ENCODE measurements at regions not wholly inside any gene's neighbourhood (a gene's known extent, or its start where the extent isn't known, plus 50 kb on each side); places are given as distances from the start of the nearest gene placed in this dataset.

DNA sequence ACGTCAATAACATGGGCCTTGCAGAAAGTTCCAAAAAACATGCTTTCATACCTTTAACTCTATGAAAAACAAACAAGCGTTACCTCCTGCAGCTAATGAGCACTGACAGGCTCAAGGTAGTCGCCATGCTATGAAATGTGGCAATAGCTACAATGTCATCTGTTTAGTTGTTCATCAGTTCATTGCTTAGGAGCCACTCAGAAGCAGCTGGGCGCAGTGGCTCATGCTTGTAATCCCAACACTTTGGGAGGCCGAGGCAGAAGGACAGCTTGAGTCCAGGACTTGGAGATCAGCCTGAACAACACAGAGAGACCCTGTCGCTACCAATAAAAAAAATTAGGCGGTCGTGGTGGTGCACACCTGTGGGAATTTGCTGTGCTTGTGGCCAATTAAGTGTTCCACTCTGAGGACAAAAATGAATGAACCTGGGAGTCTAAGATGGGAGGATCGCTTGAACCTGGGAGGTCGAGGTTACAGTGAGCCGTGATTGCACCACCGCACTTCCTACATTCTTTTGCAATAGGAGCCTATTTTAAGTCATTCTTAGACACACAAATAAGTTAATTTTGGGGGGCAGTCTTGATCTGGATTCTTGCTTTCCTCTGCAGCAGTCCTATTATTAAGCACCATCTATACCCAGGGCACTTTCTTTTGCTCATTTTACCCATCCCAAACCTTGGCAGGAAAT, 276.2 kb upstream of the KLF14 start:
- DNase-seq (ENCODE audit: low spot score in 2 of 2), result no peak
- TF ChIP-seq POLR2AphosphoS5 (IDR thresholded peaks at IDR 0.05) (no peak), POLR2A (IDR thresholded peaks at IDR 0.05) (no peak), CTCF (IDR thresholded peaks at IDR 0.05) (no peak)
- Histone ChIP-seq H3K36me3 (no peaks in the 10 kb centered on the region), H3K27ac (peak overlapping the region; percentile 34 to 82), H3K4me1 (peaks cover 11 to 39% of the 10 kb centered on the region in 2 donors), H3K4me3 (no peak overlapping the region), H3K27me3 (no peaks in the 10 kb centered on the region), H3K9me3 (no peaks in the 10 kb centered on the region)
- intact Hi-C loops (cut with DNase I; ENCODE audit: low total_unique reads), result no loop called here

GRCh38 chr7:131010717-131011431, 276.9 kb upstream of the KLF14 start:
- intact Hi-C loops (cut with DNase I; ENCODE audit: low total_unique reads), result no loop called here
- Histone ChIP-seq H3K27me3 (no peaks in the 10 kb centered on the region), H3K4me3 (no peak overlapping the region), H3K36me3 (no peaks in the 10 kb centered on the region), H3K4me1 (peaks cover 11 to 41% of the 10 kb centered on the region in 2 donors), H3K27ac (peak overlapping the region; percentile 78 to 82), H3K9me3 (no peaks in the 10 kb centered on the region)
- no peak for DNase-seq (ENCODE audit: low spot score in 2 of 2)
- TF ChIP-seq POLR2AphosphoS5 (IDR thresholded peaks at IDR 0.05) (no peak), POLR2A (IDR thresholded peaks at IDR 0.05) (no peak), CTCF (IDR thresholded peaks at IDR 0.05) (no peak)

- Histone ChIP-seq H3K4me3 (no peak overlapping the region), H3K9me3 (no peaks in the 10 kb centered on the region), H3K27me3 (no peaks in the 10 kb centered on the region), H3K27ac (peak overlapping the region; percentile 78 to 82), H3K36me3 (no peaks in the 10 kb centered on the region), H3K4me1 (peaks cover 16 to 46% of the 10 kb centered on the region in 2 donors)
- TF ChIP-seq POLR2A (IDR thresholded peaks at IDR 0.05), result no peak
- peak in 1 of 3 donors; percentile 21 for TF ChIP-seq POLR2AphosphoS5 (IDR thresholded peaks at IDR 0.05)
- TF ChIP-seq CTCF (IDR thresholded peaks at IDR 0.05), result no peak
- intact Hi-C loops (cut with DNase I; ENCODE audit: low total_unique reads), result no loop called here
- no peak for DNase-seq (ENCODE audit: low spot score in 2 of 2)
These were observed 277.4 kb upstream of the KLF14 start for GRCh38 chr7:131011432-131011742.

DNA sequence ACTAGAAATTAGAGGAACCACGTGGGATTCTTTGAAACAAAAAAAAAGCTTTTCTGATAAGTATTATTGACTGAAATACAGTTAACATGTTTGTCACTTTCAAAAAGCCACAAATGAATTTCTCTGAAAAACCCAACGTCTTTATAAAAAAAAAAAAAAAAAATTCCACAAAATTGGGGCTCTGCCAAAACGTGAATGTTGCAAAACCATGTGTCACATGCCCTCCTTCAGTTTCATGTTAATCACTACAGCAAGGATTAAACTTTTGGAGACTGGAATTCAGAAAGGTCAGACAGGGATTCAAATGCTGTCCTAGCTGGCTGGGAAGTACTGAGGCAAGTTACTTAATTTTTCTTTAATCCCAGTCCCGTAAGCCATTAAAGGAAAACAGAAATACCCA, 278.0 kb upstream of the KLF14 start:
- intact Hi-C loops (cut with DNase I; ENCODE audit: low total_unique reads), result no loop called here
- peak overlapping the region; percentile 82 to 92 for H3K27ac ChIP-seq
- TF ChIP-seq POLR2A (IDR thresholded peaks at IDR 0.05), result no peak
- peak in 1 of 3 donors; percentile 62 for TF ChIP-seq POLR2AphosphoS5 (IDR thresholded peaks at IDR 0.05)
- no peak for TF ChIP-seq CTCF (IDR thresholded peaks at IDR 0.05)
- H3K9me3 ChIP-seq, result no peaks in the 10 kb centered on the region
- DNase-seq (ENCODE audit: low spot score in 2 of 2), result no peak
- peak overlapping the region in 1 of 3 donors; percentile 34 for H3K4me3 ChIP-seq
- peaks cover 19 to 51% of the 10 kb centered on the region in 2 donors for H3K4me1 ChIP-seq
- no peaks in the 10 kb centered on the region for H3K27me3 ChIP-seq
- no peaks in the 10 kb centered on the region for H3K36me3 ChIP-seq

GRCh38 chr7:131012477-131013031, 278.5 kb upstream of the KLF14 start:
- intact Hi-C loops (cut with DNase I; ENCODE audit: low total_unique reads), result no loop called here
- Histone ChIP-seq H3K4me3 (peak overlapping the region in 1 of 3 donors; percentile 34), H3K9me3 (no peaks in the 10 kb centered on the region), H3K4me1 (peaks cover 19 to 49% of the 10 kb centered on the region in 2 donors), H3K36me3 (no peaks in the 10 kb centered on the region), H3K27me3 (no peaks in the 10 kb centered on the region), H3K27ac (peak overlapping the region; percentile 82 to 92)
- no peak for DNase-seq (ENCODE audit: low spot score in 2 of 2)
- no peak for TF ChIP-seq CTCF (IDR thresholded peaks at IDR 0.05)
- TF ChIP-seq POLR2A (IDR thresholded peaks at IDR 0.05), result no peak
- no peak for TF ChIP-seq POLR2AphosphoS5 (IDR thresholded peaks at IDR 0.05)
